HEK293 (cell line): ENCODE measurements at regions not wholly inside any gene's neighbourhood (a gene's known extent, or its start where the extent isn't known, plus 50 kb on each side); places are given as distances from the start of the nearest gene placed in this dataset.

ENCODE experiments used
- CTCF ChIA-PET: fragments of 350-600 bp; formaldehyde crosslinking; extraction: SDS; loops from one replicate; lab custom pipeline; 2021; ENCODE audit warnings: antibody characterized with exemption; lab: Yijun Ruan, JAX
- POLR2A ChIA-PET: fragments of 300-600 bp; formaldehyde crosslinking; extraction: SDS; loops from one replicate; lab custom pipeline; 2020; ENCODE audit warnings: antibody characterized with exemption, inconsistent platforms; lab: Yijun Ruan, JAX
- H3K27ac ChIP-seq: fragments of 200-500 bp; sonication (Bioruptor generic); 2 replicates; pipeline ENCODE4 v1.5.1; 2014; ENCODE audit warnings: low read depth, low read length, control low read depth, inconsistent platforms; ENCODE audit errors: extremely low read depth
- H3K36me3 ChIP-seq, 2 experiments: fragments of 200-500 bp in 1 of 2; sonication (Bioruptor generic) in 1 of 2; 1 replicate in 1 of 2; 2 replicates in 1 of 2; pipeline ENCODE4 v1.5.1; 2014 to 2017; ENCODE audit warnings: inconsistent platforms in 2 of 2, low read length in 2 of 2; ENCODE audit not compliant: control insufficient read depth in 2 of 2, insufficient read depth in 1 of 2
- H3K4me1 ChIP-seq: fragments of 200-500 bp; sonication (Bioruptor generic); 2 replicates; pipeline ENCODE4 v1.5.1; 2014; ENCODE audit warnings: mild to moderate bottlenecking, low read length, inconsistent platforms; ENCODE audit not compliant: control insufficient read depth, insufficient read depth
- H3K4me3 ChIP-seq: 2 replicates; pipeline ENCODE4 v1.5.1; 2011; ENCODE audit warnings: low read depth, mild to moderate bottlenecking, control low read depth, low read length, moderate library complexity
- H3K9me3 ChIP-seq: fragments of 200-500 bp; sonication (Bioruptor generic); 2 replicates; pipeline ENCODE4 v1.5.1; 2014; ENCODE audit warnings: low read depth, low read length, inconsistent platforms; ENCODE audit not compliant: control insufficient read depth, insufficient read depth
- BCL6B ChIP-seq: fragments of 450-650 bp; formaldehyde crosslinking; IDR thresholded peaks from 2 replicates; pipeline ENCODE4 v1.5.1; 2017; ENCODE audit warnings: missing biosample characterization, missing genetic modification characterization
- OSR2 ChIP-seq: fragments of 450-650 bp; formaldehyde crosslinking; IDR thresholded peaks from 2 replicates; pipeline ENCODE4 v1.5.1; 2016; ENCODE audit warnings: missing biosample characterization, missing genetic modification characterization
- PATZ1 ChIP-seq: fragments of 450-650 bp; formaldehyde crosslinking; IDR thresholded peaks from 2 replicates; pipeline ENCODE4 v1.5.1; 2016; ENCODE audit warnings: missing biosample characterization, missing genetic modification characterization
- PRDM4 ChIP-seq: fragments of 450-650 bp; formaldehyde crosslinking; IDR thresholded peaks from 2 replicates; pipeline ENCODE4 v1.5.1; 2017; ENCODE audit warnings: missing biosample characterization, missing genetic modification characterization
- SCRT1 ChIP-seq: fragments of 450-650 bp; formaldehyde crosslinking; IDR thresholded peaks from 2 replicates; pipeline ENCODE4 v1.5.1; 2016; ENCODE audit warnings: missing biosample characterization, missing genetic modification characterization, borderline replicate concordance
- TCF7L2 ChIP-seq: IDR thresholded peaks from 2 replicates; pipeline ENCODE4 v1.6.1; 2011; ENCODE audit warnings: low read depth, mild to moderate bottlenecking, inconsistent platforms, low read length, moderate library complexity, borderline replicate concordance
- TRIM28 ChIP-seq: IDR thresholded peaks from 2 replicates; pipeline ENCODE4 v1.6.1; 2011; ENCODE audit warnings: low read length, control low read depth, borderline replicate concordance
- WT1 ChIP-seq: fragments of 450-650 bp; formaldehyde crosslinking; IDR thresholded peaks from 2 replicates; pipeline ENCODE4 v1.5.1; 2016; ENCODE audit warnings: missing biosample characterization, missing genetic modification characterization
- ZBTB48 ChIP-seq: fragments of 450-650 bp; formaldehyde crosslinking; IDR thresholded peaks from 2 replicates; pipeline ENCODE4 v1.5.1; 2016; ENCODE audit warnings: missing biosample characterization, missing genetic modification characterization
- ZFP37 ChIP-seq: fragments of 450-650 bp; formaldehyde crosslinking; IDR thresholded peaks from 2 replicates; pipeline ENCODE4 v1.5.1; 2016; ENCODE audit warnings: missing biosample characterization, missing genetic modification characterization
- ZNF214 ChIP-seq: fragments of 450-650 bp; formaldehyde crosslinking; IDR thresholded peaks from 2 replicates; pipeline ENCODE4 v1.5.1; 2017; ENCODE audit warnings: missing biosample characterization, mild to moderate bottlenecking, missing genetic modification characterization, borderline replicate concordance
- ZNF239 ChIP-seq: fragments of 450-650 bp; formaldehyde crosslinking; IDR thresholded peaks from 2 replicates; pipeline ENCODE4 v1.5.1; 2016; ENCODE audit warnings: missing biosample characterization, missing genetic modification characterization
- ZNF248 ChIP-seq: fragments of 450-650 bp; formaldehyde crosslinking; IDR thresholded peaks from 2 replicates; pipeline ENCODE4 v1.5.1; 2017; ENCODE audit warnings: missing biosample characterization, missing genetic modification characterization
- ZNF311 ChIP-seq: fragments of 450-650 bp; formaldehyde crosslinking; IDR thresholded peaks from 2 replicates; pipeline ENCODE4 v1.5.1; 2017; ENCODE audit warnings: missing biosample characterization, missing genetic modification characterization, borderline replicate concordance
- ZNF513 ChIP-seq: fragments of 450-650 bp; IDR thresholded peaks from 2 replicates; pipeline ENCODE4 v1.5.1; 2018; ENCODE audit warnings: missing biosample characterization, missing genetic modification characterization
- ZNF544 ChIP-seq: fragments of 450-650 bp; formaldehyde crosslinking; IDR thresholded peaks from 2 replicates; pipeline ENCODE4 v1.5.0; 2017; ENCODE audit warnings: missing biosample characterization, missing genetic modification characterization
- ZNF629 ChIP-seq: fragments of 450-650 bp; formaldehyde crosslinking; IDR thresholded peaks from 2 replicates; pipeline ENCODE4 v1.5.1; 2017; ENCODE audit warnings: missing biosample characterization, missing genetic modification characterization
- ZNF785 ChIP-seq: fragments of 450-650 bp; formaldehyde crosslinking; IDR thresholded peaks from 2 replicates; pipeline ENCODE4 v1.5.1; 2016; ENCODE audit warnings: missing biosample characterization, missing genetic modification characterization
- ZSCAN4 ChIP-seq: fragments of 450-650 bp; formaldehyde crosslinking; IDR thresholded peaks from 2 replicates; pipeline ENCODE4 v1.5.1; 2017; ENCODE audit warnings: missing biosample characterization, missing genetic modification characterization
- ZXDB ChIP-seq: fragments of 450-650 bp; formaldehyde crosslinking; IDR thresholded peaks from 2 replicates; pipeline ENCODE4 v1.5.1; 2016; ENCODE audit warnings: missing biosample characterization, missing genetic modification characterization

GRCh38 chr13:79917628-79918027 lies 423.3 kb downstream of the SPRY2 start:
- no peaks in the 10 kb centered on the region for H3K36me3 ChIP-seq
- ChIA-PET POLR2A (no interaction called here), CTCF (no interaction called here)
- no peaks in the 10 kb centered on the region for H3K9me3 ChIP-seq
- no peak overlapping the region for H3K4me3 ChIP-seq
- H3K4me1 ChIP-seq = 0 out of 2 replicates have a peak, but pooled peaks cover 2% of the 10 kb centered on the region
- no peak for TF ChIP-seq PRDM4 (tag by site-specific recombination)
- TF ChIP-seq TRIM28 = 0 out of 2 replicates have a peak, but pooled peaks have one; percentile 12
- no peak overlapping the region for H3K27ac ChIP-seq

GRCh38 chr13:79915114-79915811 lies 425.7 kb downstream of the SPRY2 start:
- no peaks in the 10 kb centered on the region for H3K36me3 ChIP-seq
- no peaks in the 10 kb centered on the region for H3K9me3 ChIP-seq
- no peak overlapping the region for H3K4me3 ChIP-seq
- POLR2A ChIA-PET = no interaction called here
- 0 out of 2 replicates have a peak, but pooled peaks cover 2% of the 10 kb centered on the region for H3K4me1 ChIP-seq
- H3K27ac ChIP-seq = no peak overlapping the region
- peak; percentile 54; the same call in 1 of the 2 replicates for TF ChIP-seq WT1 (tag by site-specific recombination)
- no peak for TF ChIP-seq BCL6B (tag by site-specific recombination)
- peak; percentile 40; the same call in 1 of the 2 replicates for TF ChIP-seq OSR2 (tag by site-specific recombination)
- TF ChIP-seq ZNF239 (tag by site-specific recombination) = no peak
- TF ChIP-seq ZNF785 (tag by site-specific recombination) = no peak
- TF ChIP-seq TCF7L2 = peak; percentile 57; the same call in 1 of the 2 replicates
- TF ChIP-seq ZNF513 (tag by site-specific recombination) = 0 out of 2 replicates have a peak, but pooled peaks have one; percentile 25
- CTCF ChIA-PET = no interaction called here

- no peak overlapping the region for H3K4me3 ChIP-seq
- H3K9me3 ChIP-seq = no peaks in the 10 kb centered on the region
- H3K27ac ChIP-seq = no peak overlapping the region
- ChIA-PET POLR2A (no interaction called here), CTCF (no interaction called here)
- no peaks in the 10 kb centered on the region for H3K36me3 ChIP-seq
- H3K4me1 ChIP-seq = 0 out of 2 replicates have a peak, but pooled peaks cover under 1% of the 10 kb centered on the region
- TF ChIP-seq PATZ1 (tag by site-specific recombination) (no peak), ZNF248 (tag by site-specific recombination) (no peak), ZNF629 (peak; percentile 69), ZXDB (tag by site-specific recombination) (no peak), ZSCAN4 (tag by site-specific recombination) (no peak), TCF7L2 (peak; percentile 86), ZBTB48 (tag by site-specific recombination) (no peak), ZNF214 (tag by site-specific recombination) (no peak), SCRT1 (tag by site-specific recombination) (no peak), ZFP37 (no peak), ZNF544 (tag by site-specific recombination) (no peak), ZNF311 (no peak)
Measured at GRCh38 chr13:79913141-79913827, 427.6 kb downstream of the SPRY2 start.
